ENCODE measurements at regions not wholly inside any gene's neighbourhood (a gene's known extent, or its start where the extent isn't known, plus 50 kb on each side); places are given as distances from the start of the nearest gene placed in this dataset.
"Not testable (repeated sequence)": the region's sequence is repeated elsewhere in the genome, so short reads cannot be mapped to it uniquely, and the experiment has no call there.

GRCh38 chr13:53298396-53298795 is 269.8 kb downstream of the OLFM4 start:
- no peak for DNase-seq

DNA sequence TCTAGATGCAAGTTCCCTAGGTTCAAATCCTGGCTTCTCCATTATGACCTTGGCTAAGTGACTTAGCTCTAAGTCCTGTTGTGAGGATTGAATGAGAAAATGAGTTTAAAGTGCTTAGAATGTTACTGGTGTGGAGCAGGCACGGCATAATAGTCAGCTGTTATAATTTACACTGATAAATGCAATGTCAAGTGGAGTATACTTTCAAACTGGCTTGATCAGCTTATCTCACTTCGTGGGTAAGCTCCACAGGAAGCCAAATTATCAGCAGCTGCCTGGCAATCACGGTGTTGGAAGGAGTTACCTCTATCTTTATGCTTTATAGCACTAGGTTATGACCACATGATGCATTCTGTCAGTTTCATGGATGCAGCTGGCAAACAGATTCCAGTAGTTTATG is 272.8 kb downstream of the OLFM4 start:
- peak; percentile 30 to 94 (median 72) for DNase-seq

- DNase-seq: not testable (repeated sequence)
Measured at GRCh38 chr13:53305419-53305818, 276.8 kb downstream of the OLFM4 start.

DNA sequence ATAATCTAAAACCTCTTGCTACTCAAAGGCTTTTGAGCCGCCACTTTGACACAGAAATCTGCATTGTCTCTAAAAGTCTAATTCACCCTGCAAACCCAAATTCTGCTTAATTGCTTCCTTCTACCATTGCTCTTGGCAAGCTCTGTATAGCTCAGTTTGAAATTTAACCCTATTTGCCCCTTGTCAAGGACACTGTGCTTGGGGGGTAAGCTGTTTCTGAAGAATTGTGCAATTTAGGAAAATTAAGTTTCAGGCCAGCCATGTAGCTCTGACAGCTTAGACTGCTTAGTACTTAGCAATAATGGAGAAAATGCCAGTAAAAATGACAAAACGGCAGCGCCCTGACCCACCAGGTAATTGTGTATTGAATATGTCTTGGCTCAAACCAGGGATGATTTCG is 282.2 kb downstream of the OLFM4 start:
- no peak for DNase-seq

- no peak for DNase-seq
Measured at GRCh38 chr13:53311561-53311960, 282.9 kb downstream of the OLFM4 start.

DNA sequence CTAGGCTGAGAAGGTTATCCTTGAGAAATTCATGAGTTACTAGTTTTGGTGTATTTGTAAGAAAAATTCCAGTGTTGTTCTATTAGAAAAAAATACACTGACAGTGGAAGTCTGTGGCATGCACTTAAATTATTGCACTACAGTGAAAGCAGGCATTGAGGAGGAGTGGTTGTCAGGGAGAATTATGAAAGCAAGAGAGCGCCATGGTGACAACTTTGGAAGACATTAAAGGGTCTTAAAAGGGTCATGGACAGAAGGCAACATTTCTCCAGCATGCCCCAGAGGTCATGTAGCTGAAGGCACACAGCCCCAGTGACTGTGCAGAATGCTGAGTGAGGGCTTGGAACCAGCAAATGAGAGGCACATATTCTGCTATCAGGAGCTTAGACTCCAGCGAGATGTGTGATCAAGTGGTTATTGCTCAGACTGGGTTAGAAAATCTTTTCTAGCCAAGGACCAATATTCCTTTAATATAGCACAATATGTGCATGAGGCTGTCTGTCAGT is 292.7 kb downstream of the OLFM4 start:
- no peak for DNase-seq

- DNase-seq: no peak
Measured at GRCh38 chr13:53324656-53325055, 296.0 kb downstream of the OLFM4 start.

DNA sequence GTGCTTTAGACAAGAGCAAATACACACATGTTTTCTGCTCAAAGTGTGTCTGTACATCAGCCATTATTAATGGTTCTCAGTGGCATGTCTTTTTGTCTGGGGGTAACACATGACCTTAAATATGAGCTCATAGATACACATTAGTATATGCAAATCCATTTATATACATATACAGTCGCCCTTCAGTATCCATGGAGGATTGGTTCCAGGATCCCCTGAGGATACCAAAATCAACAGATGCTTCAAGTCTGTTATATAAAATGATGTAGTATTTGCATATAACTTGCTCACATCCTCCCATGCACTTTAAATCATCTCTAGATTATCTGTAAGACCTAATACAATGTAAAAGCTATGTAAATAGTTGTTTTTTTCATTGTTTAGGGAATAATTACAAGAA is 298.1 kb downstream of the OLFM4 start:
- no peak for DNase-seq

DNA sequence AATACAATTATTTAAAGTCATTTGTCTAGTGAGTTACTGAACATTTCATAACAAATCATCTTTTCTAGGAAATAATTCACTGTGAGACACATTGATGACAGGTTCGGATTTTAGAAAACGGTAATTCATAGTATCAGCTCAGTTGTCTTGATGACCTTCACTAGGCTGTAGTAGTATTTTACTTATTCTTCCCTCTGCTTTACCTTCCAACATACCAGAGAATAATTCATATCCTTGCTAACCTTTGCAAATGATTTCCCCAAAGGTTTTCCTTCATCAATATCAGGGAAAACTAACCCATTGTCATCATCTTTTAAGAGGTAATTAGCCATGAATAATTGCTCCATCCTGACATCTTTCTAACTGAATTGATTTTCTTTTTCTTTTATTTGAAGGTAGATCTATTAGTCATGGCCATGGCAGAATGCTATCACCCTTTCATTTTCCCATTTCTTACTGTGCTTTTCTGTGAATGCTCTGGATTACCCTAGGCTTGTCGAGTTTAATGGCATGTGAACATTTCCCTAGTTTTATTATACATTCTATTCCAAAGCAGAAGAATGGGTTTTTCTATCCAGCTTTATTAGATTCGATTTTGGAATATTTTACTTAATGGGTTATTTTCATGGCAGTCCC is 299.2 kb downstream of the OLFM4 start:
- peak in 1 of 3 experiments; percentile 52 for DNase-seq

DNA sequence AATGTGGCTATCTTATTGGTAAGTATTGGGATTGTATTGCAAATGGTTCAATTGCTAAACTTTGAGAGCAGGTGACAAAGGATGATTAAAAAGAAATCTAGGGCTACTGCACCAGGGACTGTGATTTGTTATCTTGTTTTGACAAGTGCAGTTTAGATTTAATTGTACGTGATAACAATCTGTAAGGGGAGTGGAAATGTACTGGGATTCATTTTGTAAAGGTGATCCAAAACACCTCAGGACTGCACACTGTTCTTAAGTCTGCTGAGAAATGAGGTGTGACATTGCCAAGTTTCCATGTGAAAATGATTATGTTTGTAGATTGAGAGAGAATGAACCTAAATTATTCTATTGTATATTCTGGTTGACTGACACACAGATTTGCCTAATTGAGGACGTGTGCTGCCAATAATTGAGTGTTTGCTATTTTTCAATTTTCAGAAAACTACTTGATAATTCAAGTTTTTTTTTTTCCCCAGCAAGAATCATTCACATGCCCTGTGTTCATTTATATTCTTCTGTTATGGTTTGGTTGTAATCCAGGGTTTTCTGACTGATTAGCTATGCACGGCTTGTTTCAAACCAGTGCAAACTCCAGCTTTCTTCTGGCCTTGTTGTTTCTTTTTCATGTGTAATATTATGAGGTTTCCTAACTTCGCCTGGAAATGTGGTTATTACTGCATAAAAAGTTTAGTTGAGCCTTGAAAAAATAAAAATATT is 308.0 kb downstream of the OLFM4 start:
- peak in 2 of 3 experiments; percentile 22 to 60 for DNase-seq

- DNase-seq: no peak
Measured at GRCh38 chr13:53338760-53339159, 310.1 kb downstream of the OLFM4 start.

GRCh38 chr13:53340505-53341143 is 312.0 kb downstream of the OLFM4 start:
- no peak for DNase-seq

DNA sequence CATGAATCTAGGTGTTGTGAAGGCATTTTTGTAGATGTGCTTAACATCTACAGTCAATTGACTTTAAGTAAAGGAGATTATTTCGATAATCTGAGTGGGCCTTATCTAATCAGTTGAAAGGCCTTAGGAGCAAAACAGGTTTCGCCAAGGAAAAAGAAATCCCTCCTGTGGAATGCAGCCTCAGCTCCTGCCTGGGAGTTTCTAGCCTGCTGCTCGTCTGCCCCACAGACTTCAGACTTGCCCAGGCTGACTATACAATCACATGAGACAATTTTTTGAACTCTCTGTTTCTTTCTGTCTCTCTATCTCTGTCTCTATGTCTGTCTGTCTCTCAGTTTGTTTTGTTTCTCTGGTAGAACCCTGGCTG is 312.5 kb downstream of the OLFM4 start:
- no peak for DNase-seq

- no peak for DNase-seq
Measured at GRCh38 chr13:53342623-53343360, 314.2 kb downstream of the OLFM4 start.

- DNase-seq: peak in 1 of 3 experiments; percentile 36
Measured at GRCh38 chr13:53343361-53343744, 314.7 kb downstream of the OLFM4 start.

- no peak for DNase-seq
Measured at GRCh38 chr13:53351021-53351420, 322.4 kb downstream of the OLFM4 start.

DNA sequence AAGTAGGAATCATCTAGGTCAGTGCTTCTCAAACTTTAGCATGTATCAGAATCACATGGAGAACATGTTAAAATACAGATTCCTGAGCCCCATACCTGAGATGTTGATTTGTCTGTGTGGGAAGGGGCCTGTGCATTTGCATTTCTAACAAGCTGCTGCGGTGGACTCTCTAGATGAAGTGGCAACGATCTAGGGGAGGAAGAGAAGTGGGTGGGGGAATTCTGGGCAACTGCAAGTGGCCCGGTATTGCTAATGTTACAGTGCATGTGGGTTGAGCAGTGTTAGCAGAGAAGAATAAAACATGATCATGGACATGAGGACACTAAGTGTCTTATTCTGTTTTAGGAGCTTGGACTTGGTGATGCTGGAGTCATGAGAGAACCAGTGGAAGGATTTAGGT is 329.0 kb downstream of the OLFM4 start:
- no peak for DNase-seq

DNA sequence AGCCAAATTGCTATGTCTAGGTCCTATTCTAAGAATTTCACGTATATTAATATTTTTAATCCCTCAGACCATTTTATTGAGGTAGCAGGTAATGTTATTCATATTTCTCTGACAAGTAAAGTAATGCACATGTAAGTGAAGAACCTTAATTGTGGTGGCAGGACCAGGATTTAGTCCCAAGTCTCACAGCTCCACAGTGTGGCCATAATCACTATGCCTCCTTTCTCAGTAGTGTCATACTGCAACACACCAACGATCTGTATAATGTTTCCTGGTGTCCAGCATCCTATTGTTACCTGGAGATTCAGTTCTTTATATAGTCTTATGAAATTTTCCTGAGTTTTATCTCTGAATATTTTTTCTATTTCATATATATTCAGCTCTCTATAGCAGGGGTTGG is 340.3 kb downstream of the OLFM4 start:
- DNase-seq: peak in 1 of 3 experiments; percentile 64

DNA sequence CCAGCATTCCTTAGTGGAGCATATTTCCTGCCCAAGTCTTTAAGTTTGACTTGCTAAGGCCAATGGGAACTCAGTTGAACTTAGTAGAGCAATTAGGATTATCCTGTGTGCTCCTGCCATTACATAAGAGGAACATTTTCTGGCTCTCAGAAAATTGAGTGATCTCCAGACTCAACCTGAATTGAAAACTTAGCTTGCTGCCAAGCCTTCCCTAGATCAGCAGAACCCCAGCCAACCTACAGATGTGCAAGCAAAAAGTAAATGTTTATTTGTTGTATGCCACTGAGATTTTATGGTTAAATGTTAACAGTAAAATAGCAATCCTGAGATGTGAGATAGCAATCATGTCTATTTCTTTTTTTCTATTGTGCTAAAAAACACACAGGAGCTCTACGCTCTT is 350.9 kb downstream of the OLFM4 start:
- no peak for DNase-seq

DNA sequence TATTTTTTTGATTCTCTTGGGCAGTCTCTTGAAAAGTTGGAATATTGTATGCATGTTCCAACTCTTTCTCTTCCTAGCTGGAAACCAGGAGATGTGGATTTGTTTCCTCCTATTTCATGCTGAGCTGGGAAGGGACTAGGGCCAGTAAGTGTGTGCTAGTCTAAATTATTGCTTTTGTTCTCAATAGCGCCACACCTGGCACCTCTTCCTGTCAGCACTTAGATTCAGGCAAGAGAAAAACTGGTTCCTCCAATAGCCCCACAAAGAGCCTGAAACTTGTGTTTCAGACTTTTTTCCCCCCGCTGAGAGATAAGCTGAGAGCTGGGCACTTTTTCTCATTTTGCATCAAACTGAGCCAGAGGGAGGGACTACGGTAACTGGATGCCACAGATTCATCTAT is 353.4 kb downstream of the OLFM4 start:
- peak in 1 of 3 experiments; percentile 29 for DNase-seq

- no peak for DNase-seq
Measured at GRCh38 chr13:53398051-53398450, 369.4 kb downstream of the OLFM4 start.

GRCh38 chr13:53405616-53406015 is 377.0 kb downstream of the OLFM4 start:
- DNase-seq: no peak

DNA sequence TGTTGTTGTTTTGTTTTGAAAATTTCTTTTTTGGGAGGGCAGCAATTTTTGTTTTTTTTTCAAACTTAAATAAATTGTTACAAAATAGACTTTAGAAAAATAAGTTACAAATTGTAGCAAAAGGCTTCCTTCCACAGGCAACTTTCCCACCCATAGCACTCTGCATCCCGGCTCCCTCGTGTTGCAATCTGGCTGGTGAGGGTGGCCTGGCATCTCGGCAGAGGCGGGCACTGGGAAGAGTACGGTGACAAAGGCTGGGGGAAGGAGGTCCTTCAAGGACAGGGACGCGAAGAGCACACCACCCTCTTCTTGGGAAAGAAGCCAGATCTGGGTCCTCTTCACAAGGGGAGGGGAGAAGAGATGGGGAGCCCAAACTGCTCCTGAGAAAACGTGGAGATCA is 379.7 kb downstream of the OLFM4 start:
- DNase-seq: no peak

All from NCI-H1417 (cell line).